Aorta (tissue), 5 donors: ENCODE measurements at regions not wholly inside any gene's neighbourhood (a gene's known extent, or its start where the extent isn't known, plus 50 kb on each side); places are given as distances from the start of the nearest gene placed in this dataset.
"Not testable (repeated sequence)": the region's sequence is repeated elsewhere in the genome, so short reads cannot be mapped to it uniquely, and the experiment has no call there.

Experiments used
- ATAC-seq: fragments of 200-7000 bp; cut with Tn5 transposase; one replicate; pipeline ENCODE4 v1.9.1; 2022; ENCODE audit warnings: moderate library complexity; ENCODE audit not compliant: low FRiP score
- DNase-seq, 2 donors: peaks; one replicate each; pipeline ENCODE4 v3.0.0-alpha.2; 2020
- H3K27ac ChIP-seq, 2 donors: one replicate each; pipeline ENCODE4 v1.5.1; 2013; ENCODE audit warnings: low read length in 2 of 2, mild to moderate bottlenecking in 2 of 2, moderate library complexity in 2 of 2, control low read depth in 1 of 2, inconsistent platforms in 1 of 2, low read depth in 1 of 2
- H3K27me3 ChIP-seq, 2 donors: one replicate each; pipeline ENCODE4 v1.6.1; 2013; ENCODE audit warnings: control low read depth in 1 of 2, low read length in 1 of 2, mild to moderate bottlenecking in 1 of 2, moderate library complexity in 1 of 2; ENCODE audit not compliant: insufficient read depth in 2 of 2, control insufficient read depth in 1 of 2
- H3K36me3 ChIP-seq, 2 donors: one replicate each; pipeline ENCODE4 v1.6.1; 2013; ENCODE audit warnings: control low read depth in 1 of 2, low read length in 1 of 2, mild to moderate bottlenecking in 1 of 2; ENCODE audit not compliant: insufficient read depth in 2 of 2, control insufficient read depth in 1 of 2
- H3K4me1 ChIP-seq, 2 donors: one replicate each; pipeline ENCODE4 v1.6.1; 2013; ENCODE audit warnings: low read length in 2 of 2, control low read depth in 1 of 2, mild to moderate bottlenecking in 1 of 2, moderate library complexity in 1 of 2; ENCODE audit not compliant: insufficient read depth in 2 of 2, control insufficient read depth in 1 of 2
- H3K4me3 ChIP-seq, 2 donors: one replicate each; pipeline ENCODE4 v1.5.1; 2013; ENCODE audit warnings: low read length in 2 of 2, control low read depth in 1 of 2, mild to moderate bottlenecking in 1 of 2
- H3K9me3 ChIP-seq: one replicate; pipeline ENCODE4 v1.6.1; 2013; ENCODE audit warnings: mild to moderate bottlenecking, low read length; ENCODE audit not compliant: control insufficient read depth
- WGBS, 2 donors: extraction: QIAGEN DNeasy Blood & Tissue Kit; methylation state at CpG; one replicate each; pipeline ENCODE4 v1.1.7; 2013; 5-methylcytosine and 5-hydroxymethylcytosine counted together
- intact Hi-C, 2 donors: fragments of 100-400 bp; cut with DNase I; formaldehyde crosslinking; loops; one replicate each; pipeline versions ENCODE4 v1.14.2 to v1.15.0; 2022
- donor health status: healthy with polysubstance abuse.
- donor health status: Bipolar disorder and iron deficiency.
- donor health status: DM: no; HTN: no; CAD: no.
- donor health status: DM: no; HTN: no; CAD: no.
- donor health status: DM: yes; HTN: yes; CAD: no.

- ATAC-seq, H3K4me3 ChIP-seq, intact Hi-C loops, H3K27me3 ChIP-seq, H3K36me3 ChIP-seq, H3K27ac ChIP-seq, H3K9me3 ChIP-seq, H3K4me1 ChIP-seq, DNase-seq: not testable (repeated sequence)
- 85 to 86% methylated on average over 5 of the region's 5 CpGs for WGBS, 2 donors
Measured at GRCh38 chr4:4004036-4004435, 222.7 kb downstream of the OTOP1 start.

GRCh38 chr4:4004702-4005101, 222.0 kb downstream of the OTOP1 start:
- ATAC-seq, H3K4me1 ChIP-seq: not testable (repeated sequence)
- WGBS, 2 donors: 72% methylated on average over 10 of the region's 10 CpGs

GRCh38 chr4:4006356-4006755, 220.4 kb downstream of the OTOP1 start:
- ATAC-seq, intact Hi-C loops, H3K27me3 ChIP-seq, H3K4me3 ChIP-seq, H3K27ac ChIP-seq, H3K9me3 ChIP-seq, H3K36me3 ChIP-seq, DNase-seq, H3K4me1 ChIP-seq: not testable (repeated sequence)
- 55 to 61% methylated on average over 11 of the region's 11 CpGs for WGBS, 2 donors

More at GRCh38 chr4:4004702-4005101, 222.0 kb downstream of the OTOP1 start:
- intact Hi-C loops, H3K9me3 ChIP-seq, DNase-seq, H3K27me3 ChIP-seq, H3K36me3 ChIP-seq, H3K27ac ChIP-seq, H3K4me3 ChIP-seq: not testable (repeated sequence)

GRCh38 chr4:4019071-4019470, 207.7 kb downstream of the OTOP1 start:
- H3K9me3 ChIP-seq, intact Hi-C loops, ATAC-seq, H3K27me3 ChIP-seq, H3K27ac ChIP-seq, DNase-seq, H3K4me3 ChIP-seq, H3K36me3 ChIP-seq, H3K4me1 ChIP-seq: not testable (repeated sequence)
- 65 to 69% methylated on average over 7 of the region's 7 CpGs for WGBS, 2 donors

GRCh38 chr4:4021161-4021560, 205.6 kb downstream of the OTOP1 start:
- H3K27ac ChIP-seq, ATAC-seq, H3K27me3 ChIP-seq, DNase-seq, intact Hi-C loops, H3K4me1 ChIP-seq, H3K36me3 ChIP-seq, H3K9me3 ChIP-seq, H3K4me3 ChIP-seq: not testable (repeated sequence)
- WGBS, 2 donors: 89 to 100% methylated on average over 3 to 11 of the region's 15 CpGs

- H3K27me3 ChIP-seq, H3K4me1 ChIP-seq, intact Hi-C loops, DNase-seq, ATAC-seq, H3K27ac ChIP-seq, H3K36me3 ChIP-seq, H3K9me3 ChIP-seq, H3K4me3 ChIP-seq: not testable (repeated sequence)
- WGBS, 2 donors: 49 to 54% methylated on average over 4 of the region's 4 CpGs
Measured at GRCh38 chr4:4026708-4027107, 200.0 kb downstream of the OTOP1 start.

GRCh38 chr4:4028752-4029151, 198.0 kb downstream of the OTOP1 start:
- 70 to 85% methylated on average over 3 of the region's 3 CpGs for WGBS, 2 donors
- DNase-seq, H3K4me3 ChIP-seq, intact Hi-C loops, H3K27me3 ChIP-seq, H3K27ac ChIP-seq, H3K9me3 ChIP-seq, ATAC-seq, H3K4me1 ChIP-seq, H3K36me3 ChIP-seq: not testable (repeated sequence)

GRCh38 chr4:4030509-4030908, 196.2 kb downstream of the OTOP1 start:
- intact Hi-C loops, H3K27me3 ChIP-seq, ATAC-seq, H3K27ac ChIP-seq, H3K4me3 ChIP-seq, DNase-seq, H3K9me3 ChIP-seq, H3K4me1 ChIP-seq, H3K36me3 ChIP-seq: not testable (repeated sequence)
- 45 to 46% methylated on average over 9 of the region's 9 CpGs for WGBS, 2 donors

- not testable (repeated sequence) for H3K9me3 ChIP-seq
Measured at GRCh38 chr4:4031446-4032135, 195.1 kb downstream of the OTOP1 start.

More at GRCh38 chr4:4031446-4032135, 195.1 kb downstream of the OTOP1 start:
- H3K36me3 ChIP-seq, H3K4me1 ChIP-seq, H3K4me3 ChIP-seq, ATAC-seq, H3K27ac ChIP-seq, intact Hi-C loops, H3K27me3 ChIP-seq, DNase-seq: not testable (repeated sequence)
- 58 to 66% methylated on average over 8 of the region's 8 CpGs for WGBS, 2 donors
